ENCODE measurements at regions not wholly inside any gene's neighbourhood (a gene's known extent, or its start where the extent isn't known, plus 50 kb on each side); places are given as distances from the start of the nearest gene placed in this dataset.
"Not testable (repeated sequence)": the region's sequence is repeated elsewhere in the genome, so short reads cannot be mapped to it uniquely, and the experiment has no call there.

DNA sequence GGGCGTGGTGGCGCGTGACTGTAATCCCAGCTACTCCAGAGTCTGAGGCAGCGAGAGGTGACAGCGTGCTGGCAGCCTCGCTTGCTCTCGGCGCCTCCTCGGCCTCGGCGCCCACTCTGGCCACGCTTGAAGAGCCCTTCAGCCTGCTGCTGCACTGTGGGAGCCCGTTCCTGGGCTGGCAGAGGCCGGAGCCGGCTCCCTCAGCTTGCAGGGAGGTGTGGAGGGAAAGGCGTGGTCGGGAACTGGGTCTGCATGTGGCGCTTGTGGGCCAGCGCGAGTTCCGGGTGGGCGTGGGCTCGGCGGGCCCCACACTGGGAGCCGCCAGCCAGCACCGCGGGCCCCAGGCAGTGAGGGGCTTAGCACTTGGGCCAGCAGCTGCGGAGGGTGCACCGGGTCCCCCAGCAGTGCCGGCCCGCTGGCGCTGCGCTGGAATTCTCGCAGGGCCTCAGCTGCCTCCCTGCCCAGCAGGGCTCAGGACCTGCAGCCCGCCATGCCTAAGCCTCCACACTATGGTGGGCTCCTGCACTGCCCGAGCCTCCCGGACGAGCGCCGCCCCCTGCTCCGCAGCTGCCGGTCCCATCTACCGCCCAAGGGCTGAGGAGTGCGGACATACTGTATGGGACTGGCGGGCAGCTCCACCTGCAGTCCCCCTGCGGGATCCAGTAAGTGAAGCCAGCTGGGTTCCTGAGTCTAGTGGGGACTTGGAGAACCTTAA lies 1093.3 kb upstream of the CDH8 start:
- no peak for DNase-seq (ENCODE audit: low spot score)

DNA sequence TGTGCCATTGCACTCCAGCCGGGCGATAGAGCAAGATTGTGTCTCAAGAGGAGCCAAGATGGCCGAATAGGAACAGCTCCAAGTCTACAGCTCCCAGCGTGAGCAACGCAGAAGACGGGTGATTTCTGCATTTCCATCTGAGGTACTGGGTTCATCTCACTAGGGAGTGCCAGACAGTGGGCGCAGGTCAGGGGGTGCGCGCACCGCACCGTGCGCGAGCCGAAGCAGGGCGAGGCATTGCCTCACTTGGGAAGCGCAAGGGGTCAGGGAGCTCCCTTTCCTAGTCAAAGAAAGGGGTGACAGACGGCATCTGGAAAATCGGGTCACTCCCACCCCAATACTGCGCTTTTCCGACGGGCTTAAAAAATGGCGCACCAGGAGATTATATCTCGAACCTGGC lies 1083.7 kb upstream of the CDH8 start:
- not testable (repeated sequence) for DNase-seq (ENCODE audit: low spot score)

- DNase-seq (ENCODE audit: low spot score) = no peak
These were observed 1063.8 kb upstream of the CDH8 start for GRCh38 chr16:63100082-63100481.

- no peak for DNase-seq (ENCODE audit: low spot score)
These were observed 1060.6 kb upstream of the CDH8 start for GRCh38 chr16:63096857-63097256.

GRCh38 chr16:63092736-63093135 lies 1056.5 kb upstream of the CDH8 start:
- no peak for DNase-seq (ENCODE audit: low spot score)

DNA sequence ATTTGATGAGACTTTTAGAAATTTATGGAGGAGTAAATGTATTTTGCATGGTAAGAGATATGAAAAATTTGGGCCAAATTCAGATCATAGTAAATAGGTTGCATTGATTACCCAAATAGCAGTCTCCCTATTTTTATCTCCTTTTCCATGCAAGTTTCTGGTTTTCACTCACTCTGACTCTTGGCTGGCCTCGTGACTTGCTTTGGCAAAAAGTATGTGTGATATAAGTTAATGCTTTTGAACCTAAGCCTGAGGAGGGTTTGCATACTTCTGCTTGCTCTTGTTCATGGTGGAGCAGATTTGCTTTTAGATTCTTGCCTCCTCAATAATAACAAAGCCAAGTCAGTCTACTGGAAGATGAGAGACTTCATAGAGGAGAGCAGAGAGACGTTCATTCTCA lies 1045.9 kb upstream of the CDH8 start:
- no peak for DNase-seq (ENCODE audit: low spot score)

DNA sequence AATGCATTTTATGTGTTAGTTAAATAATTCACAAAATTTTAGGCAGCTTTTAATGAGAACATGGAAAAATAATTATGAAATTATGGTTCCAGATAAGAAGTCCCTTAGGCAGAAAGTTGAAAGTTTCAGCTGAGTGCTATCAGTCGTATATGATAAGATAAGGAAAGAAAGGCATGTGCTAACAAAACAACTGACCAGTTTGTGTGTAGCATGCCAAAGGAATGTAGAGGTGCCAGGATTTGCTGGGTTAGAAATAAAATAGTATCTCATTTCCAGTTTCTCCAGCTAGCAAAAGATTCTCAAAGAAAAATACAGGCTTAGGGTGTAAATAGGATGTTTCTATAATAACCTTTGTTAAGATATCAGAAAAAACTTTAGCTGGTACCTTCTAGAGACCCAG lies 1044.5 kb upstream of the CDH8 start:
- no peak for DNase-seq (ENCODE audit: low spot score)

- DNase-seq (ENCODE audit: low spot score) = no peak
These were observed 1032.8 kb upstream of the CDH8 start for GRCh38 chr16:63069047-63069446.

DNA sequence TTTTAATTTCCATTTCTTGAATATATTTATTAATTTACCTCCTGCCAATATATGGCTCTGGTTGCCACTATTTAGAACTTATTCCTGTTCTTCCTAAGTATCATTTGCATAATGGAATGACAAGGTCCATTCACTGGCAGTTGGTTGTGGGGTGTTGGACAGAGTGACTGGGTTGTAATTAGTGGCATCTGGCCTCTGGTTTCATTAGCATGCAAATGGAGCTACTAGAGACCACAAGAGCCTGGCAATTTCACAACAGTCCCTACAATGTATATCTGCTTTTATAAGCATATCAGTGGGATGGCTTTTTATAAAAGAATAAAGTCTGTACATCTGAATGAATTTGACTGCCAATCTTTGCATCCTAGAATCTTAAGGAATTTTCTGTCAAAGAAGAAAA lies 1030.9 kb upstream of the CDH8 start:
- DNase-seq (ENCODE audit: low spot score) = no peak

GRCh38 chr16:63066552-63066951 lies 1030.3 kb upstream of the CDH8 start:
- DNase-seq (ENCODE audit: low spot score) = no peak

DNA sequence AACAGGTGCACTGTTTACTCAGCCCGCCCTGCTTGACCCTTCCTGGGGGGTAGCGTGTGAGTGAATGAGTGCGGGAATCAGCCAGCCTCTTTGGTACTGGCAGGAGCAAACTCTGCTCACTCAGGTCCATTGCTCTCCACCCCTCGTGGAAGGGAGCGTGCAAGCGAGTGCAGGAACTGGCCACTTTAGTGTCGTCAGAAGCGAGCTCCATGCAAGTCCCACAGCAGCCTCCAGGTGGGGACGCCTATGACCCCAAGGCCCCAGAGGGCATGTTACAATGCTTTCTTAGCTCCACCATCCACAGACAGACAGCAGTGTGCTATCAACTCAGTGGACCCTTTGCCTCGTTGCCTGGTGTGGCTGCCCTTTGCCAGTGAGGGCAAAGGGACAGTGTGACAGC lies 1025.1 kb upstream of the CDH8 start:
- no peak for DNase-seq (ENCODE audit: low spot score)

DNA sequence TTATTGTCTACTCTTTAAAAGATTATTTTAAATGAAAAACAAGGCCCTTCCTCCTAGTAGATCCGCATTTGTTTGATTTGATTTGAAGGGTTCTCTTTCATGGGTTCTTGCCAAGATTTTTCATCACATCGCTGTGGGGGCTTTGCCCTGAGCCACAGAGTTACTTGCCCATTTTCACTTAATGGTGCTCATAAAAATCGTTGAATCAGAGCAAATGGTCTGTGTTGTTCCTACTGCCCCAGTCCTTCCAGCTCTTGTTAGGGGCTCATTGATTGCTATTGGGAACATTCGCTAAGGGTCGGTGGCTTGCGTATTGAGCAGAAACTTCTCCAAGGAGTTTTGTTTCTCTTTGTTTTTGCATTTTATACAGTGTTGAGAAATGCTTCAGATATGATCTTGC lies 1023.4 kb upstream of the CDH8 start:
- DNase-seq (ENCODE audit: low spot score) = no peak

DNA sequence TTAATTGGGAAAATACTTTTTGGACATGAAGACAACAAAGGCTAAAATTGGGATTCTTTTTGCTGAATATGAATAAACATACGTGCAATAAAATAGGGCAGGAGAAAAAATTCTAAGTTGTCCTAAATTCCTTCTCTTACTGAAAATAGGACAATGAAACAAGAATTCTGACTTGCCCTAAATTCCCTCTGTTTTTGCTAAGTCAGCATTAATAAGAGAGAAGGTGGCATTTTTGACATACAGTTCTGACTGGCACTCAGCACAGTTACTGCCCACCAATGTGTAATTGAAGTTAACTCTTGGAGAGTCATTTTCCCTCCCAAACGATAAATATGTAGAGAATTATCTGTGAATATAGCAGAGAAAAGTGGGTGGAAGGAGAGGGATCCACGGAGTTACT lies 1021.1 kb upstream of the CDH8 start:
- no peak for DNase-seq (ENCODE audit: low spot score)

- no peak for DNase-seq (ENCODE audit: low spot score)
These were observed 1014.2 kb upstream of the CDH8 start for GRCh38 chr16:63050391-63050790.

GRCh38 chr16:63038397-63039106 lies 1002.3 kb upstream of the CDH8 start:
- no peak for DNase-seq (ENCODE audit: low spot score)

DNA sequence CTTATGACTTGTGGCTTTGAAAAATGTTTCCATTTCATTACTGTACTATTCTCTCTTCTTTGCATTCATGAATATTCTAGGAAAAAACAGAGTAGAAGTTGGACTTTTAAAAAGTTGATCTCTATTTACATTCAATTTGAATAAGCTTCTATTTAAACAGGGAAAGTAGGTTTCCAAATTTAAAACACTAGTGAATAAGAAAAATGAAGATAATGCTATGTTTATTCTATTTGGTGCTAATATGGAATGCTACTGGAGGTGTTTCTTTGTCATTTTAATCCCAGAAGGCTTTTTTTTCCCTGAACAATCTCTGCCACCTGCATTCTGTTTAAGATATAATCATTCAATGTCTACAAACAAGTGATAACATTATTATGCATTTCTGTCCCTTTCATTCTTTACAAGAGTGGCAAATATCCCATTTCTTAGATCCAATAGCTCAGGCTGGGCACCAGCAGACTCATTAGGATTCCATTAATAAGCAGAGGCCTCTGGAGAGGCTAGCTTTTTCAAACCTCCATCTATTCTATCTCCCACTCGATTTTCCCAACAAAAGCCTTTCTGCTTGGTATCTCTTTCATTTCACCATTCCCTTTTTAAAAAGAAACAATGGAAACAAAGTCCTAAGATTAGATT lies 1001.6 kb upstream of the CDH8 start:
- no peak for DNase-seq (ENCODE audit: low spot score)

GRCh38 chr16:63018581-63019223 lies 982.5 kb upstream of the CDH8 start:
- no peak for DNase-seq (ENCODE audit: low spot score)

DNA sequence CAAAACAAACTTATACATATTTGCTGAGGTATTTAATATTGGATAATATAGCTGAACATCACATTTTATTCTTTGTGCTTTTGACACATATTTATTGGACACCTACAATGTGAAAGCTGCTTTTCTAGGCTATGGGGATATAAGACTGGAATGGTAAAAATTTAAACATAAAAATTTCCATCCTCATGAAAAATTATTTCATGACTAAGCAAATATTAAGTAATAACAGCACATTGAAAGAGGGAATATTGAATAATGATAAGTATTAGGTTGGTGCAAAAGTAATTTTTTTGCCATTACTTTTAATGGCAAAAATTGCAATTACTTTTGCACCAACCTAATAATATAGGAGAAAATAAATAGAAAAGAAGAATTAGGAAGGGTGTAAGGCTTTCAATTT lies 972.5 kb upstream of the CDH8 start:
- DNase-seq (ENCODE audit: low spot score) = no peak

- no peak for DNase-seq (ENCODE audit: low spot score)
These were observed 969.1 kb upstream of the CDH8 start for GRCh38 chr16:63005356-63005755.

- DNase-seq (ENCODE audit: low spot score) = no peak
These were observed 953.2 kb upstream of the CDH8 start for GRCh38 chr16:62989480-62989879.

GRCh38 chr16:62985722-62986121 lies 949.5 kb upstream of the CDH8 start:
- DNase-seq (ENCODE audit: low spot score) = no peak

GRCh38 chr16:62978451-62978850 lies 942.2 kb upstream of the CDH8 start:
- DNase-seq (ENCODE audit: low spot score) = no peak

DNA sequence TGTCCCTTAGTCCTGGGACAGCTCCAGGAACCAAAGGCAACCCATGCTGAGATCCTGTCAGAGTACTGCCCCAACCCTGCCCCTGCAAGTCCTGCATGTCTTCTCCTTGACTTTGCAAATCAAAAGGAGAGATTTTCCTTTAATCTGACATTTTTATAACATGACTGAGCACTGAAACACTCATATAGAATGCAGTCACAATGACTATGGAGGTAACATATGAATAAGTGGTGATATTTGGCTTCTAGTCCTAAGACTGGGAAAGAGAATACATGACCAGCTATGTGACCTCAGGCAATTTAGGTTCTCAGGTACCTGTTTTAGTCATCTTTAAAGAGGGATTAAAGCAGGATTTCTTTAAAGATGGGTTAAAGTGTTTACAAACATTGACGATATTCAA lies 941.6 kb upstream of the CDH8 start:
- no peak for DNase-seq (ENCODE audit: low spot score)

Measured in AG08395 (cell line).